Body of pancreas (tissue), 4 donors: ENCODE measurements at regions not wholly inside any gene's neighbourhood (a gene's known extent, or its start where the extent isn't known, plus 50 kb on each side); places are given as distances from the start of the nearest gene placed in this dataset.

Source experiments
- ATAC-seq: fragments of 150-250 bp; one replicate; pipeline ENCODE4 v1.9.1; 2016
- DNase-seq, 4 donors: peaks; one replicate each; pipeline ENCODE4 v3.0.0-alpha.2; 2019
- H3K27ac ChIP-seq, 4 donors: fragments of 200-600 bp; sonication (generic); 1 replicate in 3 of 4; 2 replicates in 1 of 4; pipeline versions ENCODE4 v1.5.1 to v1.6.1; 2016 to 2019; ENCODE audit warnings: mild to moderate bottlenecking in 1 of 4, mixed read lengths in 1 of 4, moderate library complexity in 1 of 4
- H3K27me3 ChIP-seq, 2 donors: fragments of 200-600 bp; sonication (generic); one replicate each; pipeline ENCODE4 v1.6.0; 2016; ENCODE audit warnings: mild to moderate bottlenecking in 1 of 2
- H3K36me3 ChIP-seq, 2 donors: fragments of 200-600 bp; sonication (generic); replicated peaks in 1 of 2; 2 replicates each; pipeline ENCODE4 v1.5.1; 2016; ENCODE audit warnings: low read depth in 2 of 2; ENCODE audit not compliant: insufficient read depth in 1 of 2
- H3K4me1 ChIP-seq: fragments of 200-600 bp; sonication (generic); one replicate; pipeline ENCODE4 v1.6.0; 2016
- H3K4me3 ChIP-seq, 2 donors: fragments of 200-600 bp; sonication (generic); 1 replicate in 1 of 2; 2 replicates in 1 of 2; pipeline ENCODE4 v1.5.1; 2016 to 2019
- H3K9me3 ChIP-seq, 3 donors: fragments of 200-600 bp; sonication (generic); 1 replicate in 2 of 3; 2 replicates in 1 of 3; pipeline ENCODE4 v1.5.1; 2016
- CTCF ChIP-seq, 7 experiments: fragments of 450-650 bp in 4 of 7; fragments of 200-600 bp in 3 of 7; sonication (generic) in 3 of 7; IDR thresholded peaks; one replicate each; pipeline ENCODE4 v1.5.1; 2016 to 2019; ENCODE audit warnings: antibody characterized with exemption in 7 of 7
- POLR2A ChIP-seq, 3 donors: fragments of 450-650 bp; IDR thresholded peaks; one replicate each; pipeline ENCODE4 v1.6.1; 2016; ENCODE audit warnings: antibody characterized with exemption in 3 of 3, mild to moderate bottlenecking in 2 of 3
- WGBS, 2 donors: methylation state at CpG; one replicate each; pipeline ENCODE4 v1.1.5; 2017; 5-methylcytosine and 5-hydroxymethylcytosine counted together
- intact Hi-C: fragments of 100-400 bp; cut with DNase I; formaldehyde crosslinking; loops from one replicate; pipeline ENCODE4 v1.15.1; 2023

GRCh38 chr12:127373559-127373958 lies 893.4 kb upstream of the TMEM132C start:
- H3K36me3 ChIP-seq, result no peaks in the 10 kb centered on the region
- ATAC-seq, result no peak
- no peak overlapping the region for H3K4me3 ChIP-seq
- WGBS, 2 donors, result 67% methylated on average over 4 of the region's 4 CpGs
- no peak for DNase-seq
- no peaks in the 10 kb centered on the region for H3K27me3 ChIP-seq
- intact Hi-C loops, result no loop called here
- TF ChIP-seq CTCF (IDR thresholded peaks at IDR 0.05), result no peak
- TF ChIP-seq POLR2A (IDR thresholded peaks at IDR 0.05), result no peak
- H3K27ac ChIP-seq, result no peak overlapping the region
- H3K9me3 ChIP-seq, result no peaks in the 10 kb centered on the region
- H3K4me1 ChIP-seq, result no peaks in the 10 kb centered on the region

DNA sequence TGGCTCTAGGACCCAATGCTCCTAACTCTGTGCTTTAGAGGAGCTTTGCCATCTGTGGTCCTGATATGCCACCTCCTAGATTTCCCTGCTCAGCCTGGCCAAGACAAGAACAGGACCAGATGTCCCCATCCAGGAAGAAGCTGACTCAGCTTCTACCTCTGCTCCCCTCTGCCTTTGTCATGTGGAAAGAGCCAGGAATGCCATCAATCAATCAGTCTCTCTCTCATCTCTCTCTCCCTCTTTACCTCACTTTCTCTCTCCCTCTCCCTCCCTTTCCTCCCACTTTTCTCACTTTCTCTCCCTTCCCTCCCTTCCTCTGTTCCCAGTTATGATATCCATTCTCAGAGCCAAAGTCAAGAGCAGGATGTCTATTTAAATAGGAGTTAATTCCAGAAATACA lies 892.5 kb upstream of the TMEM132C start:
- Histone ChIP-seq H3K27me3 (no peaks in the 10 kb centered on the region), H3K4me1 (no peaks in the 10 kb centered on the region), H3K27ac (no peak overlapping the region), H3K36me3 (no peaks in the 10 kb centered on the region), H3K9me3 (no peaks in the 10 kb centered on the region), H3K4me3 (no peak overlapping the region)
- intact Hi-C loops, result no loop called here
- no peak for DNase-seq
- TF ChIP-seq CTCF (IDR thresholded peaks at IDR 0.05) (no peak), POLR2A (IDR thresholded peaks at IDR 0.05) (no peak)
- ATAC-seq, result no peak

GRCh38 chr12:127381043-127381668 lies 885.8 kb upstream of the TMEM132C start:
- Histone ChIP-seq H3K4me3 (no peak overlapping the region), H3K36me3 (no peaks in the 10 kb centered on the region), H3K9me3 (no peaks in the 10 kb centered on the region), H3K4me1 (no peaks in the 10 kb centered on the region), H3K27ac (no peak overlapping the region), H3K27me3 (peaks cover 0 to 5% of the 10 kb centered on the region in 2 donors)
- peak; percentile 24 for ATAC-seq
- TF ChIP-seq CTCF (IDR thresholded peaks at IDR 0.05) (peak; percentile 57 to 86 (median 62)), POLR2A (IDR thresholded peaks at IDR 0.05) (no peak)
- peak; percentile 13 to 54 (median 18) for DNase-seq
- WGBS, 2 donors, result 5 to 7% methylated on average over 15 to 33 of the region's 33 CpGs
- intact Hi-C loops, result no loop called here

DNA sequence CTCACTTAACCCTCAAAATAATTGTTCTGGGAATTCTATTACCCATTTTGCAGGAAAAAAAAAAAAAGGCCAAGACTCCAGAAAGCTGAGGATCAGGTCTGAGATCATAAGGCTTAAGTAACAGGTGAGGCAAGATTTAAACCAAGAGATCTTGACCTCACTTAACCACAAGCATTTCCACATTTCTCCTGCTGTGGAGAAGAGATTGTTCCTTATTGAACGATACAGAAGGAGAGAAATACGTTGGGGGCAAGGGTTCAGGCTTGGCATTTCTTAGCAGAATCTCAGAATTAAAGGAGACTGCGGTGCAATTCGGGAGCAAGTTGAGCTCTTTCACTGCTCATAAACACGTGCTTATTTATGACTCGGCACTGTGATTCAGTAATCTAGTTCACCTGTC lies 885.3 kb upstream of the TMEM132C start:
- Histone ChIP-seq H3K9me3 (no peaks in the 10 kb centered on the region), H3K4me1 (no peaks in the 10 kb centered on the region), H3K27ac (no peak overlapping the region), H3K4me3 (no peak overlapping the region), H3K27me3 (peaks cover 0 to 5% of the 10 kb centered on the region in 2 donors), H3K36me3 (no peaks in the 10 kb centered on the region)
- ATAC-seq, result no peak
- TF ChIP-seq POLR2A (IDR thresholded peaks at IDR 0.05) (no peak), CTCF (IDR thresholded peaks at IDR 0.05) (no peak)
- intact Hi-C loops, result no loop called here
- WGBS, 2 donors, result 54 to 55% methylated on average over 6 of the region's 6 CpGs
- DNase-seq, result no peak

GRCh38 chr12:127383281-127383680 lies 883.7 kb upstream of the TMEM132C start:
- H3K4me3 ChIP-seq, result no peak overlapping the region
- no peaks in the 10 kb centered on the region for H3K36me3 ChIP-seq
- H3K27ac ChIP-seq, result no peak overlapping the region
- DNase-seq (no peak), ATAC-seq (no peak)
- intact Hi-C loops, result no loop called here
- peaks cover 0 to 5% of the 10 kb centered on the region in 2 donors for H3K27me3 ChIP-seq
- no peaks in the 10 kb centered on the region for H3K4me1 ChIP-seq
- TF ChIP-seq CTCF (IDR thresholded peaks at IDR 0.05) (no peak), POLR2A (IDR thresholded peaks at IDR 0.05) (no peak)
- WGBS, 2 donors, result 31 to 33% methylated on average over 8 of the region's 8 CpGs
- H3K9me3 ChIP-seq, result no peaks in the 10 kb centered on the region
